Panc1 (cell line): ENCODE measurements at regions not wholly inside any gene's neighbourhood (a gene's known extent, or its start where the extent isn't known, plus 50 kb on each side); places are given as distances from the start of the nearest gene placed in this dataset.

Experiments used
- CTCF ChIP-seq: fragments of 450-650 bp; IDR thresholded peaks from 2 replicates; pipeline ENCODE4 v1.5.1; 2017; ENCODE audit warnings: mild to moderate bottlenecking
- POLR2AphosphoS5 ChIP-seq: IDR thresholded peaks from 2 replicates; pipeline ENCODE4 v1.6.1; 2012; ENCODE audit warnings: mild to moderate bottlenecking, low read depth, low read length, moderate library complexity
- REST ChIP-seq, 2 experiments: IDR thresholded peaks; 2 replicates each; pipeline ENCODE4 v1.6.1; 2011 to 2012; ENCODE audit warnings: low read depth in 2 of 2, control low read depth in 1 of 2, low read length in 1 of 2, mild to moderate bottlenecking in 1 of 2, moderate library complexity in 1 of 2; ENCODE audit not compliant: insufficient read depth in 1 of 2
- SIN3A ChIP-seq: IDR thresholded peaks from 2 replicates; pipeline ENCODE4 v1.6.1; 2012; ENCODE audit warnings: low read depth, mild to moderate bottlenecking, low read length, moderate library complexity, borderline replicate concordance; ENCODE audit not compliant: insufficient read depth
- TCF7L2 ChIP-seq: IDR thresholded peaks from 2 replicates; pipeline ENCODE4 v1.6.1; 2011; ENCODE audit warnings: mild to moderate bottlenecking, low read depth, low read length, inconsistent platforms

- TF ChIP-seq REST (IDR thresholded peaks at IDR 0.05; ENCODE audit: insufficient read depth in 1 of 2, low read depth in 2 of 2, low read length in 1 of 2), result no peak
- no peak for TF ChIP-seq CTCF
- no peak for TF ChIP-seq POLR2AphosphoS5
- TF ChIP-seq SIN3A, result no peak
- TF ChIP-seq TCF7L2, result no peak
Observed at GRCh38 chr4:126182336-126182735, 867.6 kb downstream of the FAT4 start.
